GM13976 (cell line): ENCODE measurements at regions not wholly inside any gene's neighbourhood (a gene's known extent, or its start where the extent isn't known, plus 50 kb on each side); places are given as distances from the start of the nearest gene placed in this dataset.
"Not testable (repeated sequence)": the region's sequence is repeated elsewhere in the genome, so short reads cannot be mapped to it uniquely, and the experiment has no call there.

Source experiments
- DNase-seq: peaks from one replicate; pipeline ENCODE4 v3.0.0; 2012; ENCODE audit warnings: low spot score
- in situ Hi-C: fragments of 300-500 bp; cut with MboI; formaldehyde crosslinking; loops from one replicate; pipeline ENCODE4 v1.12.0; 2022; ENCODE audit warnings: low sequenced_read_pairs, mixed read lengths, inconsistent platforms; ENCODE audit not compliant: unreplicated experiment

DNA sequence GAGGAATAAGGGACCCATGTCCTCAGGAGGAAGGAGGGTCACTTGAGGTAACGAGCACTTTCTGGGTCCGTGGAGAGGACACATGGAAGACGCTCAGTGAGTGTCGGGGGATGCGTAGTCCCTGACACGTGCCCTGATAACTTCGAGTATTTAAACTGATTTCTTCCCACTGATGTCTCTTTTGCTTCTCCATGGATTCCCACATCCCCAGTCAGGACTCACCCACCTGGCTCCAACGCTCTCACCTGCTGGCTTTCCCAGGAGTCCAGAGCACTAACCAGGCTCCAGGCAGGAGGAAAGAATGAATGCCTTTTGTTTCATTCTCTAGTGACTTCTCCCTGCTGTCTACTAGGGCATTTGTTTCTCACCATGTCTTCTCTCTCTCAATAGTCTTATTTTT, 81.2 kb upstream of the NBPF11 start:
- DNase-seq, in situ Hi-C loops: not testable (repeated sequence)

DNA sequence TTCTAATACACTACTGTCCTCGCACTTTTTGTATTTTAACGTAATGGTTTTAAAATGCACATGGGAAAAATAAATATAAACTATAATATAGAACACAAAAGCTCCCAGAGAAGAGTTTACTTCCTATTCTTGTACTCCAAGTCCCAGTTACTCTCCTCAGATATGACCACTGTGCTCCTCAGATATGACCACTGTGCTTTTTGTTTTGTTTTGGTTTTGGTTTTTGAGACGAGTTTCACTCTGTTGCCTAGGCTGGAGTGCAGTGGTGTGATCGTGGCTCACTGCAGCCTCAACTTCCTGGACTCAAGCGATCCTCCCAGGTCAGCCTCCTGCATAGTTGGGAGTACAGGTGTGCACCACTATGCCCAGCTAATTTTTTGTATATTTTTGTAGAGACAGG, 76.8 kb upstream of the NBPF11 start:
- in situ Hi-C loops, DNase-seq: not testable (repeated sequence)

DNA sequence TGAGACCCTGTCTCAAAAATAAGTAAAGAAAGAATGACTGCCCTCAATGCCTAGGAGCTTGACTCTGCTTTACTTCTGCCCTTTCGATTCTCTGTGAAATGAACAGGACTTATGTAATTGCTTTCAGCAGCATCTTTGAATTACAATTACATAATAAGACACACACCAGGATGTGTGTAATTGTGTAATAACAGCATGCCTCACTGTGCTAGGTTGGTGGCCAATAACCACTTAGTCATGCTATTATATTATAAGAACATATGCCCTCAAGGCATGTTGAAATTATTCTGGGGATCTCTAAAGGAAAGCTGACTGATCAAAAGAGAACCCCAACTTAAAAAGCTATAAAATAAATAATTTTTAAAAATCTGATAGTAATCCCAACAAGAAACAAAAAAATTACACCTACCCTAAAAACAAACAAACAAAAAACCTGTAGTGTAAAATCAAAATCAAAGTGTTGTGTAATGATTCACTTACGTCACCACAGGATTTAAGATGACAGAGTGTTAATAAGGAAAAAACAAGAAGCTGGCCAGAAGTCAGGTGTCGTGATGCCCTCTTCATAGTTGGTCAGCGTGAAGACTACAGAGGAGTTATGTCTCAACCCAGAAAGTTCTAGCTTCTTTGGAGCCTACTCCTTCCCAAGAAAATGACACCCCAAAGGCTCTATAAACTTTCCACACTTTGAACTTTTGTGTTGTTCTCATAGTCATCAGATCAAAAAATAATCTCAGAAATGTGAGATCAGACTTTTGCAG, 70.5 kb upstream of the NBPF11 start:
- in situ Hi-C loops, DNase-seq: not testable (repeated sequence)

DNA sequence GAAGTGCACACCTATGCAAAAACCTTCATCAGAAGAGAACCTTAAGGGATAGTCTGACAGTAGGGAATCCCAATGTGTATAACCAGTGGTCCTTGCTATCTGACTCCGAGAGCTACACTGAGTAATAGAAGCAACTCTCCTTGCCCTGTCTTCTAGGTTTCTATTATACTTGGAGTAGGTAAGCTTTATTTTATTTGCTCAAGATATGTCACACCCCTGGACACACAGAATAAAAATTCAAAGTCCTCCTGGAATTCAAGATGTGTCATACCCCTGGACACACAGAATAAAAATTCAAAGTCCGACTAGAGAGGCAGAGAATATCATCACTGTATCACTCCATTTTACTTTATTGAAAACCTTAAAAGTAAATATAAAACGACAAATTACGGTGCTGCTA, 69.5 kb upstream of the NBPF11 start:
- in situ Hi-C loops, DNase-seq: not testable (repeated sequence)

DNA sequence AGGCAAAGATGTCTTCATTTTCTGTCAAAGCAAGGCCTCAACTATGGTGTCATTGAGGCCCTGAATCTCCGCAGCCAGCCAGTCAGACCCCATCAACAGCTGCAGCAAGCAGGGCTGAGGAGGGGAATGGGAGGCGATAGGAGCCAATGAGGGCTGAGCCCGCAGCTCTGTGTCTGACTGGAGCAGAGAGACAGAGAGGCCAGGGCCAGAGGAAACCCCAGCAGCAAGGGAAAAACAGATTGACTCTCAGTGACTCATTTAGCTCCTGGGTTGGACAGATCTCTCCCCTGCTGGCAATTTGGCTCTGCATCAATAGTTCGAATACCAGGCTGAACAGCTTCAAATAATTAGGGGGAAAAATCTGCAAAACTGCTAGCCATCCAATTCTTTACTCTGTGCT, 67.1 kb upstream of the NBPF11 start:
- in situ Hi-C loops, DNase-seq: not testable (repeated sequence)

DNA sequence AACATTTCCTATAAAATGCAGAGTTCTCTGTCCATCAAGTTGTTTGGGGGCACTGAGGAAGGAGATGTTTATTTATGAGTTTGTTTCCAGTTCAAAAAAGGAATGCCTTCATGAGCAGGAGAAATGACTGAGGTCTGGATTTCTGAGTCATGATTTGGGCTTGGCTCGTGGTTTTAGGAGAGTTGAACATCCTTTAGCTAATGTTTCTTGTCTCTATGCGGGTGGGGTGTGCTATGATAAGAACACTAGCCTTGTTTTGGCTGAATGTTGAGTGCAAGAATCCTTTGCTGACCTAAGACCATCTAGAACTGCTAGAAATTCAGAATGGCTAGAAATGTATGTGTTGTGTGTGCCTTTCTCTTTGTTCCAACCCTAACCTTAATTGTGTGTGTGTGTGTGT, 59.1 kb upstream of the NBPF11 start:
- in situ Hi-C loops: not testable (repeated sequence)

DNA sequence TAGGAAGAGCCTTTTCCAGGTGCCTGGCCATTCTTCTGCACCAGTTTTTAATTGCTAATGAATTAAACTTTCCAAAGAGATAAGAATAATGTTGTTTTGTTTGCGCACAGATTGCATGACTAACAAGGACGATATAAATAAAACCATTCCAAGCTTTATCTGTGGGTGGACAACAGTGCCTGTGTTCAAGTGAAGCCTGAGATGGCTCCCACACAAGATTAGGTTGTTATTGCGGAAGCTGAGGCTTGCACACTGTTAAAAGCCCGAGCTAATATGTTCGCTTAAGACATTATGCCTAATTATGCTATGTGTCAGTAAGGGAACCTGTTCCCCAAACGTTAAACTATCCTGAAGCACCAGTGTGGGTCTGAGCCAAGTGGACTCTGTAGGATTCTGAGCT, 58.5 kb upstream of the NBPF11 start:
- DNase-seq, in situ Hi-C loops: not testable (repeated sequence)

More for the DNA sequence above, 59.1 kb upstream of the NBPF11 start:
- not testable (repeated sequence) for DNase-seq

DNA sequence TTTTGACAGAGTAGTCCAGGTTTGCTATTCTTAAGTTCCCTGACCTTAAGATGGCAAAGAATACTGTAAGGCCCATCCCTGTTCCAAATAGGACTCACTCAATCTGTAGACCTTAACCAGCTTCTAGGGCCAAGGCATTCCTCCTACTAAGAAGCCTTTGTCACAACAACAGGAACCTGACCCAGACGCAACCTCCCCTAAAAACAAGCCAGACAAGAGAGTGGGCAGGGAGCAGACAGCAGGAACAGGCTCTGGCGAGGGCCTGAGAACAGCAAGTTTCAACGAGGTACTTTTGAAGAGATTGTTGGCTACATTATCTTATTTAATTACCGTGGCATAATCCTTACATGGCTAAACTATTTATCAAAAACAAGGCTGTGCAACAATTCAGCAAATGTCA, 58.1 kb upstream of the NBPF11 start:
- in situ Hi-C loops, DNase-seq: not testable (repeated sequence)

DNA sequence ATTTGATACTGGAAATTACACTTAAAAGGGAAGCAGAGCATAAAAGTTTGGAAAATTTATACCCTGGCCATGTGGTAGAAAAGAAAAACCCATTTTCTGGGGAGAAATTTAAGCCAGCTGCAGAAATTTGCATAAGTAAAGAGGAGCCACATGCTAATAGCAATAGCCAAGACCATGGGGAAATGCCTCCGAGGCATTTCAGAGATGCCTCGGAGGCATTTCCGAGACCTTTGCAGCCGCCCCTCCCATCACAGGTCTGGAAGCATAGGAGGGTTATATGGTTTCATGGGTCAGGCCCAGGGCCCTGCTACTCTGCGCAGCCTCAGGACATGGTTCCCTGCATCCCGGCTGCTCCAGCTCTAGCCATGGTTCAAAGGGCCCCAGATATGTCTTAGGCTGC, 49.9 kb upstream of the NBPF11 start:
- DNase-seq, in situ Hi-C loops: not testable (repeated sequence)
